ENCODE measurements at regions not wholly inside any gene's neighbourhood (a gene's known extent, or its start where the extent isn't known, plus 50 kb on each side); places are given as distances from the start of the nearest gene placed in this dataset.

GRCh38 chr17:10999484-10999883 lies 161.6 kb upstream of the PIRT start:
- TF ChIP-seq FOXM1 (IDR thresholded peaks at IDR 0.05; ENCODE audit: borderline replicate concordance, low read depth), result no peak
- TF ChIP-seq CEBPB (IDR thresholded peaks at IDR 0.05), result no peak
- no peak for TF ChIP-seq YY1 (IDR thresholded peaks at IDR 0.05; ENCODE audit: low read depth)
- TF ChIP-seq REST (IDR thresholded peaks at IDR 0.05; ENCODE audit: low read depth), result no peak
- no peak for TF ChIP-seq EGR1 (IDR thresholded peaks at IDR 0.05)
- TF ChIP-seq EP300 (IDR thresholded peaks at IDR 0.05; ENCODE audit: borderline replicate concordance), result no peak
- TF ChIP-seq TCF12 (IDR thresholded peaks at IDR 0.05; ENCODE audit: low read depth), result no peak
- TF ChIP-seq TAF1 (IDR thresholded peaks at IDR 0.05; ENCODE audit: low read depth), result no peak
- TF ChIP-seq USF1 (IDR thresholded peaks at IDR 0.05), result no peak
- TF ChIP-seq ZBTB7A (IDR thresholded peaks at IDR 0.05; ENCODE audit: low read depth), result no peak
- TF ChIP-seq RAD21 (IDR thresholded peaks at IDR 0.05; ENCODE audit: low read depth), result no peak
- TF ChIP-seq NFIC (IDR thresholded peaks at IDR 0.05), result no peak
- no peak for TF ChIP-seq CREB1 (IDR thresholded peaks at IDR 0.05; ENCODE audit: low read depth)

GRCh38 chr17:10993126-10993525 lies 155.2 kb upstream of the PIRT start:
- TF ChIP-seq TAF1 (IDR thresholded peaks at IDR 0.05; ENCODE audit: low read depth) (no peak), TEAD4 (IDR thresholded peaks at IDR 0.05) (no peak), RAD21 (IDR thresholded peaks at IDR 0.05; ENCODE audit: low read depth) (no peak), EP300 (IDR thresholded peaks at IDR 0.05; ENCODE audit: borderline replicate concordance) (no peak), CREB1 (IDR thresholded peaks at IDR 0.05; ENCODE audit: low read depth) (no peak), REST (IDR thresholded peaks at IDR 0.05; ENCODE audit: low read depth) (no peak), EGR1 (IDR thresholded peaks at IDR 0.05) (no peak), YY1 (IDR thresholded peaks at IDR 0.05; ENCODE audit: low read depth) (no peak), ZBTB7A (IDR thresholded peaks at IDR 0.05; ENCODE audit: low read depth) (no peak), FOXM1 (IDR thresholded peaks at IDR 0.05; ENCODE audit: borderline replicate concordance, low read depth) (no peak), MAX (IDR thresholded peaks at IDR 0.05) (no peak), NFIC (IDR thresholded peaks at IDR 0.05) (no peak), CEBPB (IDR thresholded peaks at IDR 0.05) (no peak), USF1 (IDR thresholded peaks at IDR 0.05) (no peak)

- TF ChIP-seq TCF12 (IDR thresholded peaks at IDR 0.05; ENCODE audit: low read depth) (no peak), EGR1 (IDR thresholded peaks at IDR 0.05) (no peak), CEBPB (IDR thresholded peaks at IDR 0.05) (no peak), YY1 (IDR thresholded peaks at IDR 0.05; ENCODE audit: low read depth) (no peak), REST (IDR thresholded peaks at IDR 0.05; ENCODE audit: low read depth) (no peak), EP300 (IDR thresholded peaks at IDR 0.05; ENCODE audit: borderline replicate concordance) (no peak), USF1 (IDR thresholded peaks at IDR 0.05) (no peak), TEAD4 (IDR thresholded peaks at IDR 0.05) (no peak), TAF1 (IDR thresholded peaks at IDR 0.05; ENCODE audit: low read depth) (no peak), FOXM1 (IDR thresholded peaks at IDR 0.05; ENCODE audit: borderline replicate concordance, low read depth) (no peak), CREB1 (IDR thresholded peaks at IDR 0.05; ENCODE audit: low read depth) (no peak), NFIC (IDR thresholded peaks at IDR 0.05) (no peak), MAX (IDR thresholded peaks at IDR 0.05) (no peak), RAD21 (IDR thresholded peaks at IDR 0.05; ENCODE audit: low read depth) (no peak), ZBTB7A (IDR thresholded peaks at IDR 0.05; ENCODE audit: low read depth) (no peak)
Observed at GRCh38 chr17:10992106-10992880, 154.4 kb upstream of the PIRT start.
